GM12891 (cell line): ENCODE measurements at regions not wholly inside any gene's neighbourhood (a gene's known extent, or its start where the extent isn't known, plus 50 kb on each side); places are given as distances from the start of the nearest gene placed in this dataset.

Experiments used
- DNase-seq: peaks from one replicate; pipeline ENCODE4 v3.0.0; 2011; ENCODE audit warnings: low spot score; ENCODE audit not compliant: insufficient read length
- FAIRE-seq: peaks from 2 replicates; lab custom pipeline; 2011; peaks lifted over from hg19 to GRCh38; lab: Jason Lieb, UNC
- PAX5 ChIP-seq: IDR thresholded peaks from 2 replicates; pipeline ENCODE4 v1.6.1; 2011; ENCODE audit warnings: low read length, moderate library complexity, mild to moderate bottlenecking; ENCODE audit not compliant: insufficient read depth, severe bottlenecking
- POLR2A ChIP-seq: IDR thresholded peaks from 2 replicates; pipeline ENCODE4 v1.6.1; 2011; ENCODE audit warnings: low read depth, low read length, control low read depth
- POLR2AphosphoS5 ChIP-seq: IDR thresholded peaks from 2 replicates; pipeline ENCODE4 v1.6.1; 2011; ENCODE audit warnings: low read depth, low read length, control low read depth
- POU2F2 ChIP-seq: IDR thresholded peaks from 2 replicates; pipeline ENCODE4 v1.6.1; 2011; ENCODE audit warnings: low read depth, mild to moderate bottlenecking, control low read depth, low read length, moderate library complexity
- SPI1 ChIP-seq: IDR thresholded peaks from 2 replicates; pipeline ENCODE4 v1.6.1; 2011; ENCODE audit warnings: low read depth, low read length, control low read depth
- TAF1 ChIP-seq: IDR thresholded peaks from 2 replicates; pipeline ENCODE4 v1.6.1; 2011; ENCODE audit warnings: low read depth, low read length, control low read depth

DNA sequence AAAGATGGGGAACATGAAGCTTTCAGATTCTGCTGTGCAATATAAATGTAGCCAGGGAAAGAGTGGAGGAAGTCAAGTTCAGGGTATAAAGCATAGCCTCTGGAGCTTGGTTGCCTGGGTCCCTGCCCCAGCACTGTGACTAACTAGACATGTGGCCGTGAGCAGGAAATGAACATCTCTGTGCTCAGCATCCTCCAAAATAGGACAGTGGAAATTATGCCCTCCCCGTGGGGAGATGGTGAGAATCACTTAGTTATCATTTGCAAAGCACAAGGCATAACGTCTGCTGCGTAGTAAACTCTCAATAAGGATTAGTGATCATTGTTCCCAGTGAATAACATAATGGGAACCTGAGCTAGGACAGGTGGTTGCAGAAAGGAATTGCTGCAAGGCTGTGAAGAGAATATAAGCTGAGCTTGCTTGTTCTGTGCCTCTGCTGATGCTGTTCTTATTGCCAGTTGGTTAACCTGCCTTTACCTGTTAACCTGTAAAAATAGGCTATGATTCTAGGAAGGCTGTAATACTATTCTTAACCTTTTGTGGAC, 441.0 kb downstream of the COG6 start:
- no peak for DNase-seq
- TF ChIP-seq POLR2A (no peak), SPI1 (no peak), TAF1 (no peak), POU2F2 (no peak), PAX5 (no peak)
- FAIRE-seq, result no peak

DNA sequence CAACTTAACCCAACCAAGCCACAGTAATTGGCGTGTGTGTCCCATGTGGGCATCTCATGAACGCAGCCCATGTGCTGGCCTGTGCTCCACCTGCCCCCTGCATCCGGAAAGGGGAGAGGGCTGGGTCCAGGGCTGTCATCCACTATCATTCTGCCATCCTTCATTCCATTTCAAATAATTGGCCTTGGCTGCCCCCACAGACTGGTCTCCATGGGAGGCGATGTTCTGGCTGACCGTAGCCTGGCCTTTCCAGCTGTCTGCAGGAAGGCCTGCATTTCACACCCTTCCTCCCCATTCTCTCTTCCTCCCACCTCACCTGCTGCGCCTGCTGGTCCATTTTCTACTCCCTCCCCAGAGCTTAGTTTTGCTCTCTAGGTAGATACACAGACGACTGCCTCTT, 442.8 kb downstream of the COG6 start:
- TF ChIP-seq POLR2A (no peak), POU2F2 (no peak), SPI1 (no peak), POLR2AphosphoS5 (no peak), PAX5 (no peak), TAF1 (no peak)
- FAIRE-seq, result no peak
- DNase-seq, result no peak

- DNase-seq (no peak), FAIRE-seq (peak; percentile 66)
These were observed 446.4 kb downstream of the COG6 start for GRCh38 chr13:40101708-40102359.

DNA sequence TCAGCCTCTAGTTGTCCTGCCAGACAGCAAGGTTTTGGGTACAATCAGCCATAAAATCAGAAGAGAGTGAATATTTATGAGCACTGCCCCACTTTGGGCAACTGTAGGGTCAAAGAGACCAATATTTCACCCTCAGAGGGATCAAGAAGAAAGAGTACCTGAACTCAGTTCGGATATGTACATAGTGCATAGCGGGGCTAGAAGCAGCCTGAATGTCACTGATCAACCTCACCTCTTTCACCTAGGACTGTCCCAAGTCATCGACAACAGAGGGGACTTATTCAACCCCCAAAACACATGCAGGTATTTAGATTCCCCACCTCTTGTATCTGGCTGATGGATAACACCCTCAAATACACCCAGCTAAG, 446.9 kb downstream of the COG6 start:
- DNase-seq (no peak), FAIRE-seq (no peak)
- no peak for TF ChIP-seq POLR2AphosphoS5

More at GRCh38 chr13:40101708-40102359, 446.4 kb downstream of the COG6 start:
- TF ChIP-seq SPI1 (no peak), POLR2AphosphoS5 (no peak), POLR2A (no peak), TAF1 (no peak), POU2F2 (peak; percentile 89), PAX5 (peak; percentile 71)

- DNase-seq, result no peak
- FAIRE-seq, result peak; percentile 71
- no peak for TF ChIP-seq POLR2A
- TF ChIP-seq TAF1, result no peak
- no peak for TF ChIP-seq SPI1
- no peak for TF ChIP-seq POU2F2
- no peak for TF ChIP-seq POLR2AphosphoS5
These were observed 447.4 kb downstream of the COG6 start for GRCh38 chr13:40102854-40103253.

GRCh38 chr13:40103864-40104263, 448.4 kb downstream of the COG6 start:
- TF ChIP-seq SPI1, result no peak
- TF ChIP-seq PAX5, result no peak
- TF ChIP-seq POLR2AphosphoS5, result no peak
- TF ChIP-seq POU2F2, result no peak
- no peak for TF ChIP-seq POLR2A
- no peak for TF ChIP-seq TAF1
- no peak for FAIRE-seq
- no peak for DNase-seq

- DNase-seq (no peak), FAIRE-seq (no peak)
- no peak for TF ChIP-seq SPI1
- TF ChIP-seq POLR2AphosphoS5, result no peak
- TF ChIP-seq TAF1, result no peak
- no peak for TF ChIP-seq PAX5
- TF ChIP-seq POU2F2, result no peak
- TF ChIP-seq POLR2A, result no peak
These were observed 449.8 kb downstream of the COG6 start for GRCh38 chr13:40105231-40105630.

DNA sequence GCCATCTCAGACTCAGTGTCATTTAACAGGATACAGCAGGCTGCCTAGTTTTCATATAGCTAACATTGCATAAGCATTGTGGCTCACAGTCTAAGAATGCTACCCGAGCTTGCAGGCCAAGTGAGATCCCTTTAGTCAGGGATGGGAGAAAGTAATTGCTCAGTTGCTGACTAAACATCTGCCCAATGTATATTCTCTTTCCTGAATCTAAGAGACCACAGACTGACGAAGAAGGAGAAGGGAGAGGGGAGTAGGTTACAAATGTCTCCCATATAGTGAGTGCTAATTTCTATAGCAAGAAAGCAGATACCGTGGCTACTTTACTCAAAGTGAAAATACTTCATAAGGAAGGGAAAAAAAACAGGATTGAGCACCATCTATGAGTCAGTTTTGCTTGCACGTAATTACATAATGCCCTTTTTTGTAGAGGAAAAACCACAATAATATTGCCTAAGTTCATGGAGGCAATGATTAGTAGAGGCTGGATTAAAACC, 453.9 kb downstream of the COG6 start:
- TF ChIP-seq SPI1 (no peak), POLR2A (no peak), POU2F2 (no peak), PAX5 (no peak), TAF1 (no peak), POLR2AphosphoS5 (no peak)
- DNase-seq, result no peak
- FAIRE-seq, result no peak

DNA sequence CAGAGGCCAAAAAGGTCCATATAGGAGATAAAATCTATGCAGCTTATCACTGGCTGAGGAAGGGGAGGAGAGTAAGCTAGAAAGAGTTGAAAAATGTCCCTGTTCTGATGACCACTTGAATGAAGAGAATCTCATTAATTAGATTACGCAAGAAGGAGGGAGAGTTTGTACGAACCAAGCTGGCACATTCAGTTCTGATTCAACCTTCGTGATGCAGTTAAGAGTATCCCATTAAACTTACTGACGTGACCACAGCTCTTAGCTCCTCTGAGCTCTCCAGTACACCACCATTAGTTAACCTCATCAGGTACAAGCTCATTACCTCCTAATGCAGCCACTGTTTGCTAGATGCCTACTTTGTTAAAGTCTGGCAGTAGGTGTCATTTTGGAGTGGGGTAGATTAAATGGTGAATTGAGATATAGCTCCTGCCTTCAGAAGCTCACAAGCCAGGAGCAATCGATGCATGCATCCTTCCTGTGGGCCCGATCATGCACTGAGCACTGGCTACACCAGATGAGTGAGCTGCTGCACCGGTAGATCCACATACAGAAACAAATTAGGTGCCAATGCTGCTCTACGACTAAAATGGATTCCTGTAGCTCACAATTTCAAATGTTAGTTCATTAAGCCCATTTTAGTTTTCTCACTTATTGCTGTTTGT, 458.3 kb downstream of the COG6 start:
- no peak for TF ChIP-seq POU2F2
- no peak for TF ChIP-seq POLR2A
- no peak for TF ChIP-seq SPI1
- TF ChIP-seq PAX5, result no peak
- no peak for TF ChIP-seq POLR2AphosphoS5
- no peak for TF ChIP-seq TAF1
- FAIRE-seq, result no peak

More for the DNA sequence above, 458.3 kb downstream of the COG6 start:
- DNase-seq, result no peak
